ENCODE measurements at regions not wholly inside any gene's neighbourhood (a gene's known extent, or its start where the extent isn't known, plus 50 kb on each side); places are given as distances from the start of the nearest gene placed in this dataset.

DNA sequence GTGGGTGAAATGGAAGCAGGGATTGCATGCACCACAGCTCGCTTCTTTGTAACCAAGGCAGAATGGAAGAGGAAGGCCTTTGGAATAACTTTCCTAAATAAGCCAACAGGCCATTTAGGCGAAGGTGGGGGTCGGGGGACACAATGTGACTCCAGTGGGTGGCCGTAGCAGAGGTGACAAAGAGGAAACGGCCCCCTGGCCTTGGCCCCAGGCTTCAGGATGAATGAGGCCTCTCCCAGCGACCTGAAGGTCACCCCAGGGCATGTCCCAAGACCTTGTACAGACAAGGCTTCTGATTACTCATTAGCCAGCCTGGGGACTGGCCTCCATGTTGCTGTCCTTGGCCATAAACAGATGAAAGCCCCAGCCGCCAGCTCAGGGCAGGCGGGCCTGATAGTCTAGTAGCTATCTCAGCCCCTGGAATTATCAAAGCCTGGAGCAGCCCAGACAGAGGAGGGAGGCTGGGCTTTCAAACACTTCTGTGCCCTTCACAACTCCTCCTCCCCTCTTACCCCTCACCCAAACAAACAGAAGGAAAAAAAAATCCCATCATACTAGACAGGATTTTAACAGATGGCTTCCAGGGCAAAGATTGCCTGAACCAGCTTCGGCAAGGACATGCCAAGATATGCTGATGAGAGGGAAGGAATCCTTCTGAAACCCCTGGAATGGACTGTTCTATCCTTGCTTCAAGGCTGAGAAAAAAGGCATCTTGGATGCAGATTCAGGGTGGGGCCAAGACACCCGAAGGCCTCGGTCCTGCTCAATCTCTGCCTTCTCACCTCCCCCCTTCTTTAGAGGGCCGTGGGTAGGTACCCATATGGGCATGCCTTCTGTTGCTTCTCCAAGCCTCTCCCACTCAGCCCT lies 142.3 kb upstream of the PARP11 start (continued):
- TF ChIP-seq, protein P1, sequence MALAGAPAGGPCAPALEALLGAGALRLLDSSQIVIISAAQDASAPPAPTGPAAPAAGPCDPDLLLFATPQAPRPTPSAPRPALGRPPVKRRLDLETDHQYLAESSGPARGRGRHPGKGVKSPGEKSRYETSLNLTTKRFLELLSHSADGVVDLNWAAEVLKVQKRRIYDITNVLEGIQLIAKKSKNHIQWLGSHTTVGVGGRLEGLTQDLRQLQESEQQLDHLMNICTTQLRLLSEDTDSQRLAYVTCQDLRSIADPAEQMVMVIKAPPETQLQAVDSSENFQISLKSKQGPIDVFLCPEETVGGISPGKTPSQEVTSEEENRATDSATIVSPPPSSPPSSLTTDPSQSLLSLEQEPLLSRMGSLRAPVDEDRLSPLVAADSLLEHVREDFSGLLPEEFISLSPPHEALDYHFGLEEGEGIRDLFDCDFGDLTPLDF (CRISPR knock-in tag; IDR thresholded peaks at IDR 0.05): peak; percentile 48; the same call in 1 of the 2 replicates
- TF ChIP-seq MED1 (CRISPR knock-in tag; IDR thresholded peaks at IDR 0.05) (peak; percentile 99), ZMYM2 (CRISPR knock-in tag; IDR thresholded peaks at IDR 0.05) (peak; percentile 82; the same call in 1 of the 2 replicates), HNRNPLL (IDR thresholded peaks at IDR 0.05; ENCODE audit: low read depth, low read length, poor library complexity, severe bottlenecking) (no peak), TGIF2 (CRISPR knock-in tag; IDR thresholded peaks at IDR 0.05) (0 out of 2 replicates have a peak, but pooled peaks have one; percentile 41), CBX5 (CRISPR knock-in tag; IDR thresholded peaks at IDR 0.05; ENCODE audit: borderline replicate concordance) (peak; percentile 77), AHR (CRISPR knock-in tag; IDR thresholded peaks at IDR 0.05) (0 out of 2 replicates have a peak, but pooled peaks have one; percentile 52), NKX3-1 (CRISPR knock-in tag; IDR thresholded peaks at IDR 0.05) (peak; percentile 67; the same call in 1 of the 2 replicates), RNF2 (conservative IDR thresholded peaks at IDR 0.05; ENCODE audit: low read depth) (no peak), NCOA2 (CRISPR knock-in tag; IDR thresholded peaks at IDR 0.05) (peak; percentile 100), ZNF224 (CRISPR knock-in tag; IDR thresholded peaks at IDR 0.05) (no peak), ZNF432 (CRISPR knock-in tag; IDR thresholded peaks at IDR 0.05; ENCODE audit: borderline replicate concordance) (no peak), ZMAT3 (CRISPR knock-in tag; conservative IDR thresholded peaks at IDR 0.05) (peak; percentile 94), YY1 (IDR thresholded peaks at IDR 0.05; ENCODE audit: insufficient read depth, insufficient replicate concordance, low read depth, low read length) (peak; percentile 86), SMARCE1 (IDR thresholded peaks at IDR 0.05; ENCODE audit: borderline replicate concordance) (no peak), ZNF256 (CRISPR knock-in tag; conservative IDR thresholded peaks at IDR 0.05) (0 out of 2 replicates have a peak, but pooled peaks have one; percentile 39)
- TF ChIP-seq, protein P2, sequence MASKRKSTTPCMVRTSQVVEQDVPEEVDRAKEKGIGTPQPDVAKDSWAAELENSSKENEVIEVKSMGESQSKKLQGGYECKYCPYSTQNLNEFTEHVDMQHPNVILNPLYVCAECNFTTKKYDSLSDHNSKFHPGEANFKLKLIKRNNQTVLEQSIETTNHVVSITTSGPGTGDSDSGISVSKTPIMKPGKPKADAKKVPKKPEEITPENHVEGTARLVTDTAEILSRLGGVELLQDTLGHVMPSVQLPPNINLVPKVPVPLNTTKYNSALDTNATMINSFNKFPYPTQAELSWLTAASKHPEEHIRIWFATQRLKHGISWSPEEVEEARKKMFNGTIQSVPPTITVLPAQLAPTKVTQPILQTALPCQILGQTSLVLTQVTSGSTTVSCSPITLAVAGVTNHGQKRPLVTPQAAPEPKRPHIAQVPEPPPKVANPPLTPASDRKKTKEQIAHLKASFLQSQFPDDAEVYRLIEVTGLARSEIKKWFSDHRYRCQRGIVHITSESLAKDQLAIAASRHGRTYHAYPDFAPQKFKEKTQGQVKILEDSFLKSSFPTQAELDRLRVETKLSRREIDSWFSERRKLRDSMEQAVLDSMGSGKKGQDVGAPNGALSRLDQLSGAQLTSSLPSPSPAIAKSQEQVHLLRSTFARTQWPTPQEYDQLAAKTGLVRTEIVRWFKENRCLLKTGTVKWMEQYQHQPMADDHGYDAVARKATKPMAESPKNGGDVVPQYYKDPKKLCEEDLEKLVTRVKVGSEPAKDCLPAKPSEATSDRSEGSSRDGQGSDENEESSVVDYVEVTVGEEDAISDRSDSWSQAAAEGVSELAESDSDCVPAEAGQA (IDR thresholded peaks at IDR 0.05; ENCODE audit: low read depth): peak; percentile 83
- TF ChIP-seq, protein P2 (CRISPR knock-in tag; IDR thresholded peaks at IDR 0.05; ENCODE audit: borderline replicate concordance): peak; percentile 36; the same call in 1 of the 2 replicates
- TF ChIP-seq, protein P3, sequence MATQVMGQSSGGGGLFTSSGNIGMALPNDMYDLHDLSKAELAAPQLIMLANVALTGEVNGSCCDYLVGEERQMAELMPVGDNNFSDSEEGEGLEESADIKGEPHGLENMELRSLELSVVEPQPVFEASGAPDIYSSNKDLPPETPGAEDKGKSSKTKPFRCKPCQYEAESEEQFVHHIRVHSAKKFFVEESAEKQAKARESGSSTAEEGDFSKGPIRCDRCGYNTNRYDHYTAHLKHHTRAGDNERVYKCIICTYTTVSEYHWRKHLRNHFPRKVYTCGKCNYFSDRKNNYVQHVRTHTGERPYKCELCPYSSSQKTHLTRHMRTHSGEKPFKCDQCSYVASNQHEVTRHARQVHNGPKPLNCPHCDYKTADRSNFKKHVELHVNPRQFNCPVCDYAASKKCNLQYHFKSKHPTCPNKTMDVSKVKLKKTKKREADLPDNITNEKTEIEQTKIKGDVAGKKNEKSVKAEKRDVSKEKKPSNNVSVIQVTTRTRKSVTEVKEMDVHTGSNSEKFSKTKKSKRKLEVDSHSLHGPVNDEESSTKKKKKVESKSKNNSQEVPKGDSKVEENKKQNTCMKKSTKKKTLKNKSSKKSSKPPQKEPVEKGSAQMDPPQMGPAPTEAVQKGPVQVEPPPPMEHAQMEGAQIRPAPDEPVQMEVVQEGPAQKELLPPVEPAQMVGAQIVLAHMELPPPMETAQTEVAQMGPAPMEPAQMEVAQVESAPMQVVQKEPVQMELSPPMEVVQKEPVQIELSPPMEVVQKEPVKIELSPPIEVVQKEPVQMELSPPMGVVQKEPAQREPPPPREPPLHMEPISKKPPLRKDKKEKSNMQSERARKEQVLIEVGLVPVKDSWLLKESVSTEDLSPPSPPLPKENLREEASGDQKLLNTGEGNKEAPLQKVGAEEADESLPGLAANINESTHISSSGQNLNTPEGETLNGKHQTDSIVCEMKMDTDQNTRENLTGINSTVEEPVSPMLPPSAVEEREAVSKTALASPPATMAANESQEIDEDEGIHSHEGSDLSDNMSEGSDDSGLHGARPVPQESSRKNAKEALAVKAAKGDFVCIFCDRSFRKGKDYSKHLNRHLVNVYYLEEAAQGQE (IDR thresholded peaks at IDR 0.05; ENCODE audit: borderline replicate concordance in 1 of 2, low read depth in 1 of 2, low read length in 2 of 2): peak in 1 of 2 experiments; percentile 74; a peak in 2 of 4 replicates
